Cardiac fibroblast (primary cell): ENCODE measurements at regions not wholly inside any gene's neighbourhood (a gene's known extent, or its start where the extent isn't known, plus 50 kb on each side); places are given as distances from the start of the nearest gene placed in this dataset.

Experiments
- DNase-seq, 2 donors: peaks; one replicate each; pipeline versions ENCODE4 v3.0.0 to v3.0.0-alpha.2; 2010; ENCODE audit warnings: low read depth in 2 of 2
- H3K4me3 ChIP-seq, 2 donors: replicated peaks in 1 of 2; 1 replicate in 1 of 2; 2 replicates in 1 of 2; pipeline ENCODE4 v1.5.1; 2011; ENCODE audit warnings: low read depth in 2 of 2, low read length in 2 of 2, mild to moderate bottlenecking in 2 of 2, moderate library complexity in 1 of 2
- TF ChIP-seq, protein P1 (sequence below): IDR thresholded peaks from one replicate; pipeline ENCODE4 v1.5.1; 2011; ENCODE audit warnings: low read depth, mild to moderate bottlenecking, low read length, inconsistent platforms

DNA sequence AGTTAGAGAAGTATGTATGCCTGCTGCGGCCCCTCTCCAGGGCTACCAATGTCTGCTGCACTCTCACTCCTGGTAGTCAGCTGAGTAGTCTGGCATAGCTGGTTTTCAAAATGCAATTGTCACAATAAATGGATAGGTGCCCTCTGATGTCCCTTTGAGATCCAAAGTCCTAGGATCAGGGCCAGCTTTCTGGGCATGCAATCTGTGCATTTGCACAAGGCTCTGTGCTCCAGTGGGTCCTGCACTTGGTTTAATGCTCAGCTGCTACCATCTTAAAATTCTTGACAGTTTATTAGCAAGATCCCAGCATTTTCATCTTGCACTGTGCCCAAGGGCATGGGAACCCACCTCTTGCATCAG is 233.8 kb downstream of the LTN1 start:
- no peak for DNase-seq
- TF ChIP-seq, protein P1, sequence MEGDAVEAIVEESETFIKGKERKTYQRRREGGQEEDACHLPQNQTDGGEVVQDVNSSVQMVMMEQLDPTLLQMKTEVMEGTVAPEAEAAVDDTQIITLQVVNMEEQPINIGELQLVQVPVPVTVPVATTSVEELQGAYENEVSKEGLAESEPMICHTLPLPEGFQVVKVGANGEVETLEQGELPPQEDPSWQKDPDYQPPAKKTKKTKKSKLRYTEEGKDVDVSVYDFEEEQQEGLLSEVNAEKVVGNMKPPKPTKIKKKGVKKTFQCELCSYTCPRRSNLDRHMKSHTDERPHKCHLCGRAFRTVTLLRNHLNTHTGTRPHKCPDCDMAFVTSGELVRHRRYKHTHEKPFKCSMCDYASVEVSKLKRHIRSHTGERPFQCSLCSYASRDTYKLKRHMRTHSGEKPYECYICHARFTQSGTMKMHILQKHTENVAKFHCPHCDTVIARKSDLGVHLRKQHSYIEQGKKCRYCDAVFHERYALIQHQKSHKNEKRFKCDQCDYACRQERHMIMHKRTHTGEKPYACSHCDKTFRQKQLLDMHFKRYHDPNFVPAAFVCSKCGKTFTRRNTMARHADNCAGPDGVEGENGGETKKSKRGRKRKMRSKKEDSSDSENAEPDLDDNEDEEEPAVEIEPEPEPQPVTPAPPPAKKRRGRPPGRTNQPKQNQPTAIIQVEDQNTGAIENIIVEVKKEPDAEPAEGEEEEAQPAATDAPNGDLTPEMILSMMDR = no peak
- no peak overlapping the region for H3K4me3 ChIP-seq

GRCh38 chr21:28758042-28758882 is 234.4 kb downstream of the LTN1 start:
- peak in 1 of 2 donors; percentile 29 for DNase-seq
- TF ChIP-seq, protein P1 = no peak

GRCh38 chr21:28754862-28755261 is 237.8 kb downstream of the LTN1 start:
- TF ChIP-seq, protein P1 = no peak
- H3K4me3 ChIP-seq = no peak overlapping the region
- DNase-seq = peak in 1 of 2 donors; percentile 48

More at GRCh38 chr21:28758042-28758882, 234.4 kb downstream of the LTN1 start:
- no peak overlapping the region for H3K4me3 ChIP-seq

GRCh38 chr21:28754127-28754611 is 238.5 kb downstream of the LTN1 start:
- TF ChIP-seq, protein P1 = no peak
- peak; percentile 86 to 99 for DNase-seq
- no peak overlapping the region for H3K4me3 ChIP-seq

GRCh38 chr21:28752131-28752530 is 240.5 kb downstream of the LTN1 start:
- TF ChIP-seq, protein P1 = no peak
- no peak for DNase-seq
- H3K4me3 ChIP-seq = no peak overlapping the region

DNA sequence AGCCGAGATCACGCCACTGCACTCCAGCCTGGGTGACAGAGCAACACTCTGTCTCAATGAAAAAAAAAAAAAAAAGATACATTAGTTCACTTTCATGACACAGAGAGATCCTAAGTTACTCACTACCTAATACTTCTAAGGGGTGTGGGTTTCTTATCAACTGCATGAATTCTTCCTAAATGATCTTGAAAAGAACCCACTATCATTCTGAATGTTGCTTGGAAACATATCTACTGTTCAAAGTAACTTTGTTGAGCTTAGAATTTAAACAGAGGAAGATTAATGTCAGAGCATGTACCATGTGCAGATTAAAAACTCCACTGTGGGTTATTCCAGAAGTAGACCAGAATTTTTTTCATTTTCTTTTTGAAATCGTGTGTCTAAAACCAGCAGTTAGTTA is 241.5 kb downstream of the LTN1 start:
- TF ChIP-seq, protein P1 = no peak
- DNase-seq = no peak
- no peak overlapping the region for H3K4me3 ChIP-seq
